ENCODE measurements at regions not wholly inside any gene's neighbourhood (a gene's known extent, or its start where the extent isn't known, plus 50 kb on each side); places are given as distances from the start of the nearest gene placed in this dataset.

DNA sequence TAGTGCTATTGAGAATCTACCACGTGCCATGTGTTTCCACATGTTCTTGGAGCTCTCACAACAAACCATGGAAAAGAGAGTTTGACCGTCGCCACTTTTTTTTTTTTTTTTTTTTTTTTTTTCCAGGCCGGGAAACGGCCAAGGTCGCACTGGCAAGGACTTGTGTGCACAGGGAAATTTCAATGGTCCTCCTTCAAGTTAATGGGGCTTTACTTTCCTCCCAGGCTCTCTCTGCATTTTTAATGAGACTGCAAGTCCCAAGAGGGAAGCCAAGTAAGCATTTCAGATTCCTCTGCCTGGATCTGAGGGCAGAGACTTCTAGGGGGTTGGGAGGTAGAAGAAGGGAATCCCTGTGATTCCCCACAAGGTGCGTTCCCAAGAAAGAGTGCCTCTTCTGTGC is 94.7 kb upstream of the MPHOSPH6 start:
- TF ChIP-seq, protein P1, sequence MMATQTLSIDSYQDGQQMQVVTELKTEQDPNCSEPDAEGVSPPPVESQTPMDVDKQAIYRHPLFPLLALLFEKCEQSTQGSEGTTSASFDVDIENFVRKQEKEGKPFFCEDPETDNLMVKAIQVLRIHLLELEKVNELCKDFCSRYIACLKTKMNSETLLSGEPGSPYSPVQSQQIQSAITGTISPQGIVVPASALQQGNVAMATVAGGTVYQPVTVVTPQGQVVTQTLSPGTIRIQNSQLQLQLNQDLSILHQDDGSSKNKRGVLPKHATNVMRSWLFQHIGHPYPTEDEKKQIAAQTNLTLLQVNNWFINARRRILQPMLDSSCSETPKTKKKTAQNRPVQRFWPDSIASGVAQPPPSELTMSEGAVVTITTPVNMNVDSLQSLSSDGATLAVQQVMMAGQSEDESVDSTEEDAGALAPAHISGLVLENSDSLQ (IDR thresholded peaks at IDR 0.05), result no peak
- no peak for TF ChIP-seq ELF4 (IDR thresholded peaks at IDR 0.05)
- no peak for TF ChIP-seq FOXM1 (IDR thresholded peaks at IDR 0.05; ENCODE audit: borderline replicate concordance)
- no peak for TF ChIP-seq SP1 (IDR thresholded peaks at IDR 0.05)
- TF ChIP-seq TARDBP (IDR thresholded peaks at IDR 0.05), result no peak
- TF ChIP-seq BHLHE40 (IDR thresholded peaks at IDR 0.05; ENCODE audit: borderline replicate concordance), result no peak
- TF ChIP-seq HDGF (IDR thresholded peaks at IDR 0.05; ENCODE audit: borderline replicate concordance), result no peak
- no peak for TF ChIP-seq SUZ12 (IDR thresholded peaks at IDR 0.05)
- TF ChIP-seq ARNT (IDR thresholded peaks at IDR 0.05), result no peak
- no peak for TF ChIP-seq CTBP1 (IDR thresholded peaks at IDR 0.05; ENCODE audit: borderline replicate concordance)
- TF ChIP-seq FOXA1 (IDR thresholded peaks at IDR 0.05), result no peak
- no peak for TF ChIP-seq L3MBTL2 (conservative IDR thresholded peaks at IDR 0.05)
- no peak for TF ChIP-seq FOXK2 (IDR thresholded peaks at IDR 0.05)
- no peak for TF ChIP-seq LEF1 (IDR thresholded peaks at IDR 0.05; ENCODE audit: borderline replicate concordance)

Measured in HEK293T (cell line).